ENCODE measurements at regions not wholly inside any gene's neighbourhood (a gene's known extent, or its start where the extent isn't known, plus 50 kb on each side); places are given as distances from the start of the nearest gene placed in this dataset.

DNA sequence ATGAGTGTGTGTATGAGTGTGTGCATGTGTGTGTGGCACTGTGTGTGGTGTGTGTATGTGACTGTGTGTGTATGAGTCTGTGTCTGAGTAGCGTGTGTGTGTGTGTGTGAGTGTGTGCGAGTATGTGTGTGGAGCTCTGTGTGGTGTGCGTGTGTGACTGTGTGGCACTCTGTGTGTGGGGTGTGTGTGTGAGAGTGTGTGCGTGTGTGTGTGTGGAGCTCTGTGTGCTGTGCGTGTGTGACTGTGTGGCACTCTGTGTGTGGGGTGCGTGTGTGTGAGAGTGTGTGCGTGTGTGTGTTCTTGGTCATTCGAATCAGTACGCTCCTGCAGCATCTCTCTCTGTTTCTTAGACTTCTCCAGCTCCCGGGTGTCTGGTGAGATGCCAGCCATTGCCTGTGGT is 76.9 kb upstream of the TMEM132C start:
- no peak for TF ChIP-seq ZFX (IDR thresholded peaks at IDR 0.05; ENCODE audit: borderline replicate concordance)
- TF ChIP-seq, protein P1, sequence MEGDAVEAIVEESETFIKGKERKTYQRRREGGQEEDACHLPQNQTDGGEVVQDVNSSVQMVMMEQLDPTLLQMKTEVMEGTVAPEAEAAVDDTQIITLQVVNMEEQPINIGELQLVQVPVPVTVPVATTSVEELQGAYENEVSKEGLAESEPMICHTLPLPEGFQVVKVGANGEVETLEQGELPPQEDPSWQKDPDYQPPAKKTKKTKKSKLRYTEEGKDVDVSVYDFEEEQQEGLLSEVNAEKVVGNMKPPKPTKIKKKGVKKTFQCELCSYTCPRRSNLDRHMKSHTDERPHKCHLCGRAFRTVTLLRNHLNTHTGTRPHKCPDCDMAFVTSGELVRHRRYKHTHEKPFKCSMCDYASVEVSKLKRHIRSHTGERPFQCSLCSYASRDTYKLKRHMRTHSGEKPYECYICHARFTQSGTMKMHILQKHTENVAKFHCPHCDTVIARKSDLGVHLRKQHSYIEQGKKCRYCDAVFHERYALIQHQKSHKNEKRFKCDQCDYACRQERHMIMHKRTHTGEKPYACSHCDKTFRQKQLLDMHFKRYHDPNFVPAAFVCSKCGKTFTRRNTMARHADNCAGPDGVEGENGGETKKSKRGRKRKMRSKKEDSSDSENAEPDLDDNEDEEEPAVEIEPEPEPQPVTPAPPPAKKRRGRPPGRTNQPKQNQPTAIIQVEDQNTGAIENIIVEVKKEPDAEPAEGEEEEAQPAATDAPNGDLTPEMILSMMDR (IDR thresholded peaks at IDR 0.05) = no peak
- no peak overlapping the region for H3K27ac ChIP-seq

DNA sequence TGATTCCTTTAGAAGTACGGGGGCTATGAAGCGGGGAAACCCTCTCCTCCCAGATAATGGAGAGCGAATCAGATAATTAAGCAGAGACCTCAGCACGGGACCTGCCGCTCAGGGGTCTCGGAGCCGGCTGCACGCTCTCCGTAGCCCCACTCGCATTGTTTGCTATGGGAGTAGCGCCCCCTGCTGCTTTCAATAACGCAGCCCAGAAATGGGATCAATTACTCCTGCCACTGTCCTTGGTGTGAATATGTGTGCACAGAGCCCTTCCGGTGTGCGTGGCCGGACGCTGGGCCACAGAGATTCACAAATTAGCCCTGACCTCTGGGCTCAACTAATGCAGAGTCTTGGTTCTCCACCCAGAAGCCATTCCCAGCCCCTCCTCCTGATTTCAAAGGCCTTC is 76.4 kb upstream of the TMEM132C start:
- no peak overlapping the region for H3K27ac ChIP-seq
- TF ChIP-seq, protein P1 (IDR thresholded peaks at IDR 0.05) = peak; percentile 66
- no peak for TF ChIP-seq ZFX (IDR thresholded peaks at IDR 0.05; ENCODE audit: borderline replicate concordance)

DNA sequence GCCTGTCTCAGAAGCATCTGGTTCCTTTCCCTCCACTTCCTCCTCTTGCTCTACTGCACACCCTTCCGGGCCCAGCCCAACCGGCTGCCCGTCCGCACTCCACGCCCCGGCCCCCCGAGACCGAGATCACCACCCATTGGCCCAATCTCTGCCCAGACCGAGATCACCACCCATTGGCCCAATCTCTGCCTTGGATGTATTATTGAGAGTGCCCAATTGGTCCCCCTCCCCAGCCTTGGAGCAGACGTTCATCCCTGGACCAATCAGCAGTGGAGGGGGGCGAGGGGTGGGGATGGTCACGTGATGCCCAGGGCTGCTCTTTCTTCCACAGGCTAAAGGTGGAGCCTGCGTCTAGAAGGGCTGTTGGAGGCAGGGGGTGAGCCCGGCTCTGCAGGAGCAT is 75.6 kb upstream of the TMEM132C start:
- TF ChIP-seq ZFX (IDR thresholded peaks at IDR 0.05; ENCODE audit: borderline replicate concordance) = no peak
- TF ChIP-seq, protein P1 (IDR thresholded peaks at IDR 0.05) = no peak
- H3K27ac ChIP-seq = no peak overlapping the region

DNA sequence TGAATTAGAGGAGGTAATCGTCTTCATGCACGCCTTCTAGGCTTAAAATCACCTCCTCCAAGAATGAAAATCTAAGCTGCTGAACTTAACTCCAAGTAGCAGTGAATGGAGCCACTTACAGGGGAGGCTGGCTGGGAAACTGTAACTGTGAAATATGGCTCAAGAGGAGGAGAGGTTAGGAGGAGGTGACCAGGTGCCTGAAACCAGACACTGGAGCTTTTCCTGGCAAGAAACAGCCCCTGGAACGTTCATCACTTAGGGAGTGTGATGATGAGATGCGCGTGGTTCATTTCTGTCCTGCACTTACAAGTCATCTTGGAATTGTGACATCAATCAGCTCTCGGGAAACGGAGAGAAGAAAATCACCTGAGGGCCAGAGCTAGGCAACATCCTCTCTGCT is 62.3 kb upstream of the TMEM132C start:
- TF ChIP-seq, protein P1 (IDR thresholded peaks at IDR 0.05) = no peak
- TF ChIP-seq ZFX (IDR thresholded peaks at IDR 0.05; ENCODE audit: borderline replicate concordance) = no peak

DNA sequence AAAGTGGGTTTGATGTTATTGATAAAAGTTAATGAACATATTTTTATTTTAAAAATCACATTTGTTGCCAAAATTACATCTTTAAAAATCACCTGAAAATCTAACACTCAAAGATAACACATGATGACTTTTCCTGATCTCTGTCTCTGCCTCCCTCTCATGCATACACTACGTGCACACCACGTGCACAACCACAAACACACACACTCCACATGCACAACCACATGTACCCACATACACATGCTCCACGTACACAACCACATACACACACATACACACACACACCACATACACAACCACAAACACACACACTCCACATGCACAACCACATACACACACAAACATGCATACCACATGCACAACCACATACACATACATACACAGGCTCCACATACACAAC is 61.8 kb upstream of the TMEM132C start:
- H3K27ac ChIP-seq = no peak overlapping the region
- TF ChIP-seq, protein P1 (IDR thresholded peaks at IDR 0.05) = no peak
- TF ChIP-seq ZFX (IDR thresholded peaks at IDR 0.05; ENCODE audit: borderline replicate concordance) = no peak

More for the DNA sequence above, 62.3 kb upstream of the TMEM132C start:
- H3K27ac ChIP-seq = no peak overlapping the region

DNA sequence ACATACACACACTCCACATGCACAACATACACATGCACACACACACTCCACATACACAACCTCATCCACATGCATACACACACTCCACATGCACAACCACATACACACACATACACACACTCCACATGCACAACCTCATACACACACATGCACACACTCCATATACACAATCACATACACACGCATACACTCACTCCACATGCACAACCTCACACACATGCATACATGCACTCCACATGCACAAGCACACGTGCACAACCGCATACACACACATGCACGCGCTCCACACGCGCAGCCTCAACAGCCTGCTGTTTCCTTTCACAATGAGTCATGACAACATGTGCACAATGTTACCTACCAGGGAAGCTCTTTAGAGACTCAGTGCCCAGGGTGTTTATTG is 61.2 kb upstream of the TMEM132C start:
- no peak overlapping the region for H3K27ac ChIP-seq
- no peak for TF ChIP-seq ZFX (IDR thresholded peaks at IDR 0.05; ENCODE audit: borderline replicate concordance)
- TF ChIP-seq, protein P1 (IDR thresholded peaks at IDR 0.05) = no peak
